HG03457 (cell line): ENCODE measurements at regions not wholly inside any gene's neighbourhood (a gene's known extent, or its start where the extent isn't known, plus 50 kb on each side); places are given as distances from the start of the nearest gene placed in this dataset.

Source experiments
- ATAC-seq: cut with Tn5 transposase; IDR thresholded peaks from one replicate; pipeline ENCODE4 v1.9.1; 2021; ENCODE audit warnings: moderate number of reproducible peaks; ENCODE audit not compliant: unreplicated experiment

- ATAC-seq: no peak
Measured at GRCh38 chr13:40069173-40070044, 413.9 kb downstream of the COG6 start.

- no peak for ATAC-seq
Measured at GRCh38 chr13:40070357-40070756, 414.9 kb downstream of the COG6 start.

GRCh38 chr13:40072663-40073120 lies 417.2 kb downstream of the COG6 start:
- no peak for ATAC-seq

- ATAC-seq: no peak
Measured at GRCh38 chr13:40074338-40074737, 418.9 kb downstream of the COG6 start.

- ATAC-seq: no peak
Measured at GRCh38 chr13:40075281-40075680, 419.8 kb downstream of the COG6 start.

GRCh38 chr13:40076765-40077362 lies 421.4 kb downstream of the COG6 start:
- no peak for ATAC-seq

GRCh38 chr13:40077396-40078027 lies 422.1 kb downstream of the COG6 start:
- ATAC-seq: no peak

- ATAC-seq: no peak
Measured at GRCh38 chr13:40079721-40080120, 424.3 kb downstream of the COG6 start.

- no peak for ATAC-seq
Measured at GRCh38 chr13:40080676-40081075, 425.2 kb downstream of the COG6 start.

GRCh38 chr13:40082639-40083038 lies 427.2 kb downstream of the COG6 start:
- ATAC-seq: no peak

- no peak for ATAC-seq
Measured at GRCh38 chr13:40083841-40084240, 428.4 kb downstream of the COG6 start.

GRCh38 chr13:40084934-40085333 lies 429.5 kb downstream of the COG6 start:
- no peak for ATAC-seq

GRCh38 chr13:40087091-40088002 lies 431.9 kb downstream of the COG6 start:
- ATAC-seq: no peak

- no peak for ATAC-seq
Measured at GRCh38 chr13:40094056-40094455, 438.6 kb downstream of the COG6 start.

GRCh38 chr13:40095695-40096356 lies 440.4 kb downstream of the COG6 start:
- ATAC-seq: no peak

- no peak for ATAC-seq
Measured at GRCh38 chr13:40096357-40096901, 441.0 kb downstream of the COG6 start.

- ATAC-seq: no peak
Measured at GRCh38 chr13:40098246-40098645, 442.8 kb downstream of the COG6 start.

GRCh38 chr13:40101708-40102359 lies 446.4 kb downstream of the COG6 start:
- peak; percentile 89 for ATAC-seq

GRCh38 chr13:40102360-40102727 lies 446.9 kb downstream of the COG6 start:
- peak; percentile 5 for ATAC-seq

GRCh38 chr13:40102854-40103253 lies 447.4 kb downstream of the COG6 start:
- ATAC-seq: no peak
